NCI-H748 (cell line): ENCODE measurements at regions not wholly inside any gene's neighbourhood (a gene's known extent, or its start where the extent isn't known, plus 50 kb on each side); places are given as distances from the start of the nearest gene placed in this dataset.
A peak's percentile ranks its signal among the peaks of the same experiment; 100 is the strongest.

Experiments
- DNase-seq: peaks from one replicate; lab custom pipeline; 2025; ENCODE audit not compliant: unreplicated experiment; lab: John Stamatoyannopoulos, UW

DNA sequence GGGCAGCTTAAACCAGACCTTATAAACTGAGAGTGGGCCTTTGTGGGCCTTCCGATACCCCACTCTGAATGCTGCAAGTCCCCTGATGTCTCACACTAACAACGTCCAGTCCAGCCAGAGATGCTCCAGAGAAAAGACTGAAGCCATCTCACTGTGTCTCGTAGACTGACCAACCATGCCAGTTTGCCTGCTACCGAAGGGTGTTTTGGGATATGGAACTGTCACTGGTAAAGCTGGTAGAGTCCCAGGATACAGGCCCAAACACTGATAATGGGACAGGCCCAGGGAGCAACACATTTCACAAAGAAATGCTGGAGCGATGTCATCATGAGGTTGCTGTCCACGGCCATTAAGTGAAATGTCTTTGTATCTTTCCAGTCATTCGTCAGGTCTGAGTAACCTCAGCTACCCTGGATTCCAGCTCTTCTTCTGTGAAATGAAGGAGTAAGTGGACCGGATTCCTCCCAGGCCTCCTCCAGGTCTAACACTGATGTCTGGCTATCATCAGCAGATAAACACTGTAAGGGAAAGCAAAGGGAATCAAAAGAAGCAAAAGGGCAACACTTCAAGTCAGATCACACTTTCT, 81.6 kb downstream of the SLC5A7 start:
- DNase-seq = no peak

GRCh38 chr2:108069515-108070310, 83.4 kb downstream of the SLC5A7 start:
- DNase-seq = peak; percentile 18

- DNase-seq = no peak
Observed at GRCh38 chr2:108073415-108074072, 87.2 kb downstream of the SLC5A7 start.

DNA sequence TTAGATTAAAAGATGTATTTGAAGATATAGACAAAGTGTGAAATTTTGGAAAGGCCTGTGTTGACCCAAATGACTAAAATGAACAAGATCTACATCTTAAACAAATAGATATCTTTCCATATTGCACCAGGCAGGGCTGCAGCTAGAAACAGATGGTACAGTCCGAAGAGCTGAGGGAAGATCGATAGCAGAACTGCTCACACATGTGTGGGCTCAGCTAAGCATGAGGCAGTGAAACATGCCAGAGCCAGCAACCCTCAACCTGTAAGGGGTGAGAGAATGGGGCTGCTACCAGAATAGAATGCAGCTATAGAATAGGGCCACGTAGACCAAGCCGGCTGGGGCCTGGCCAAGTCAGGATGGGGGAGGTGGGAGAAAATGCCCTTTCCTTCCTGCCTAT, 87.8 kb downstream of the SLC5A7 start:
- no peak for DNase-seq

- no peak for DNase-seq
Observed at GRCh38 chr2:108074946-108075345, 88.6 kb downstream of the SLC5A7 start.

DNA sequence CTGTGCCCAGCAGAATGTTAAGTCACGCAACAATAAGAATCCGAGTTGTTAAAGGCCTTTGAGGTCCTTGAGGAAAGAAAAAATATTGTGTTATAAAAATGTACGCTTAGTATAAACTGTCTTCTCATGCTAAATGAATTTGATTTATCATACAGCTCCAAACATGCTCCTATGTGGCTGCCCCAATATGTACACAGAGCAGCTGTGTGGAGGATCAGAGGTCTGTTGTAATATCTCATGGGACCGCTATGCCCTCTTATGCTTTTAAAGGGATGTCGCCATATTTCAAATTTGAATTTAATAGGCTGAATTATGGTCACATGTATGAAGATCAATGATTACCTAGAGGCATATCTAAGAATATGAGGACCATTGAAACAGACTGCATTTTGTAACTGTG, 90.2 kb downstream of the SLC5A7 start:
- DNase-seq = no peak

GRCh38 chr2:108079736-108080135, 93.4 kb downstream of the SLC5A7 start:
- no peak for DNase-seq

DNA sequence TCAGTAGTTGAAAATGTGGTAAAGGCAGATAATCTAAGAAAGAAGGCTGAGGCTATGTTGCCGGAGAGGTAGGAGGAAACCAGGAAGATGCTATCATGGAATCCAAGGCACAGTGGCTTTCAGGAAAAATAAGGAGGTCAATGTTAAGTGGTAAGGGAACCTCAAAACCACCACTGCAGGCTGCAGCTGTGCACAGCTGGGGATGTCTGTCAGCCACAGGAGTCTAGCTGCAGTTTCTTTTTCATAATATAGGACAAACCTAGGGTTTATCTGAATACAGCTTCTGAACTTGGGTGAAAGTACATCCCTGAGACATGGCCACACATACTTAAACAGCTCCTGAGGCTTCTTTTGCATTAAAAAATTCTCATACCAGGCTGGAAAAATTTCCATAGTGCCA, 93.9 kb downstream of the SLC5A7 start:
- DNase-seq = no peak

GRCh38 chr2:108082978-108083377, 96.7 kb downstream of the SLC5A7 start:
- no peak for DNase-seq

DNA sequence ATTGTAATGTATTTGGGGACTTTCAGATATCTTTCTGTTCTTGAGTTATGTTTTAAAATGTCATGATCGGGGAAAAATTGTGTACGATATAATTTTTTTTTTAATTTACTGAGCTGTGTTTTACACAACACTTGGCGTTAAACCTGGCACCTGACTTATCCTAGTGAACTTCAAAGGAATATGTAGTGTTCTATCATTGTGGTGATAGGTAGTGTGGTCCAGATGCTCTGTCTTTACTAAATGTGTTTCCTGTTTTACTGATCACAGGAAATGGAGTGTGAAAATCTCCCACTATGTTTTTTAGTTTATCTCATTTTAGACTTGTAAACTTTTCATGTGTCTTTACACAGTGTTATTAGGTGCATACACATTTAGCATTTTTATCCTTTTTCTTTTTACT, 98.0 kb downstream of the SLC5A7 start:
- no peak for DNase-seq

DNA sequence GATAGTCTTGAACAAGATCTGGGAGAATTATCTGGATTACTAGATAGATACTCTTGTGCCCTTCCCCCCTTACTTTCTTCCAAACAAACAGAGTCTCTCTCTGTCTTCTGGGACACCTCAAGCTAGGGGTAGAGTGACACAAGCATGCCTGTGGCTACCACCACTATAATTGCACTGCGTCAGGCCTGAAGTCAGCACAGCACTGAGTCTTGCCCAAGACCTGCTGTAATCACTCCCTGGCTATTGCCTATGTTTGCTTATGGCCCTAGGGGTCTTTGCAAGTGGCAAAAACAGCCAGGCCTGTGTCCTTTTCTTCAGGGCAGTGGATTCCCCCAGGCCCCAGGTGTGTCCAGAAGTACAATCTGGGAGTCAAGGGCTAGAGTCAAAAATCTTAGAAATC, 106.6 kb downstream of the SLC5A7 start:
- DNase-seq = no peak

- DNase-seq = no peak
Observed at GRCh38 chr2:108101481-108101880, 115.2 kb downstream of the SLC5A7 start.

GRCh38 chr2:108106731-108107130, 120.4 kb downstream of the SLC5A7 start:
- peak; percentile 32 for DNase-seq

- DNase-seq = no peak
Observed at GRCh38 chr2:108111936-108112335, 125.6 kb downstream of the SLC5A7 start.

- no peak for DNase-seq
Observed at GRCh38 chr2:108115868-108116267, 123.9 kb upstream of the SULT1C3 start.

- DNase-seq = no peak
Observed at GRCh38 chr2:108118996-108119395, 120.8 kb upstream of the SULT1C3 start.

GRCh38 chr2:108119492-108119891, 120.3 kb upstream of the SULT1C3 start:
- no peak for DNase-seq

DNA sequence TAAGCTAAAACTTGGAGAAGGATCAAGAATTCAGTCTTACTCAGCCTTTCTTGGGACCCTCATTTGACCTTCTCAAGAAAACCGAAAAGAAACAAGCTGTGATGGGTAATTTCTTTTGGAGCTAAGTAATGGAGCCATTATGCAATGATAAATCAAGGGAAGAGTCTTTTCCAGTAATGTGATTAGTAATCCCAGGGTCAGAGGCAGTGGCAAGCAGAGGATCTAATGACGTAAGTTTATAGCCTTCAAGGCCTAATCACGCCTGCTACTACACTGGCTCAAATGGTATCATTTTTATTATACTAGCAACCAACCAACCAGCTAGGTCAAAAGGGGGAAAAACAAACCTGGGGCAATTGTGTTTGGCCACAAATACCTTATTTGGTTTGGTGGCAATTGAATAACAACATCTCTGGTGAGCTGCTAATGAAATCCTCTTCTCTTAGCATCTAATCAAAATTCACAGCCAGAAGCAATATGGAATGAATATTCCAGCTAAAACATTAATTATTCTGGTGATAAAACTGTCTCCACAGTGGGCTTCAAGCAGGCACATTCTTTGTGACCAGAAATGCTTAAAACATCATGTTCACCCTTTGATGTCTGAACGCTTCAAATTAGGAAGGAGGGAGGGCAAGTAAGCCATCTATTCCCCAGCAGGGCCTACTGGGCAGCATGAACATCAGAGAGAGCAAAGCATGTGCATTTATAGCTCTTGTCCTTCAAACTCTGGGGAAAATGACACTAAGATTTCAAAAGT, 114.9 kb upstream of the SULT1C3 start:
- no peak for DNase-seq

GRCh38 chr2:108125581-108125980, 114.2 kb upstream of the SULT1C3 start:
- DNase-seq = no peak

GRCh38 chr2:108128249-108128648, 111.5 kb upstream of the SULT1C3 start:
- peak; percentile 92 for DNase-seq

GRCh38 chr2:108129636-108130035, 110.1 kb upstream of the SULT1C3 start:
- peak; percentile 23 for DNase-seq

- DNase-seq = no peak
Observed at GRCh38 chr2:108133457-108133856, 106.3 kb upstream of the SULT1C3 start.
